SK-N-SH treated with all-trans-retinoic acid at 6 μM for 48 hours (cell line): ENCODE measurements at regions not wholly inside any gene's neighbourhood (a gene's known extent, or its start where the extent isn't known, plus 50 kb on each side); places are given as distances from the start of the nearest gene placed in this dataset.

Experiments used
- ATAC-seq: fragments of 200-7000 bp; cut with Tn5 transposase; 3 replicates; pipeline ENCODE4 v1.9.1; 2020; ENCODE audit warnings: mild to moderate bottlenecking, moderate library complexity
- ARNTL ChIP-seq: fragments of 450-650 bp; formaldehyde crosslinking; IDR thresholded peaks from 2 replicates; pipeline ENCODE4 v1.5.0; 2020; ENCODE audit warnings: low read depth, mild to moderate bottlenecking, moderate library complexity, borderline replicate concordance
- BACH2 ChIP-seq: fragments of 250-450 bp; sonication (Bioruptor Pico); IDR thresholded peaks from 2 replicates; pipeline ENCODE4 v1.9.0; 2021; ENCODE audit warnings: mild to moderate bottlenecking, borderline replicate concordance
- CREB5 ChIP-seq: fragments of 250-450 bp; sonication (Bioruptor Pico); IDR thresholded peaks from 2 replicates; pipeline ENCODE4 v1.5.1; 2020; ENCODE audit warnings: low read depth, mild to moderate bottlenecking, moderate library complexity
- ESRRG ChIP-seq: fragments of 250-450 bp; sonication (Bioruptor Pico); IDR thresholded peaks from 2 replicates; pipeline ENCODE4 v1.6.1; 2021; ENCODE audit warnings: mild to moderate bottlenecking
- GLIS3 ChIP-seq: fragments of 250-450 bp; sonication (Bioruptor Pico); IDR thresholded peaks from 2 replicates; pipeline ENCODE4 v1.5.0; 2020; ENCODE audit warnings: mild to moderate bottlenecking, moderate library complexity
- ISL1 ChIP-seq: fragments of 250-450 bp; sonication (Bioruptor Pico); IDR thresholded peaks from 2 replicates; pipeline ENCODE4 v2.1.2; 2022; ENCODE audit warnings: mild to moderate bottlenecking, moderate library complexity
- OSR1 ChIP-seq: fragments of 250-450 bp; sonication (Bioruptor Pico); IDR thresholded peaks from 2 replicates; pipeline ENCODE4 v1.8.0; 2022; ENCODE audit warnings: moderate library complexity, mild to moderate bottlenecking, inconsistent platforms
- PPARA ChIP-seq: fragments of 250-450 bp; sonication (Bioruptor Pico); IDR thresholded peaks from 2 replicates; pipeline ENCODE4 v1.5.0; 2020; ENCODE audit warnings: mild to moderate bottlenecking, borderline replicate concordance
- RARB ChIP-seq: fragments of 250-450 bp; sonication (Bioruptor Pico); IDR thresholded peaks from 2 replicates; pipeline ENCODE4 v1.8.0; 2021; ENCODE audit warnings: mild to moderate bottlenecking, moderate library complexity
- SNAI2 ChIP-seq: fragments of 250-450 bp; sonication (Bioruptor Pico); IDR thresholded peaks from 2 replicates; pipeline ENCODE4 v1.5.0; 2020; ENCODE audit warnings: mild to moderate bottlenecking, moderate library complexity
- TOX ChIP-seq: fragments of 250-450 bp; sonication (Bioruptor Pico); IDR thresholded peaks from 2 replicates; pipeline ENCODE4 v1.8.0; 2021; ENCODE audit warnings: mild to moderate bottlenecking, moderate library complexity, borderline replicate concordance
- ZC3H10 ChIP-seq: fragments of 250-450 bp; sonication (Bioruptor Pico); IDR thresholded peaks from 2 replicates; pipeline ENCODE4 v1.5.1; 2021; ENCODE audit warnings: mild to moderate bottlenecking, moderate library complexity
- ZFP3 ChIP-seq: fragments of 250-450 bp; sonication (Bioruptor Pico); IDR thresholded peaks from 2 replicates; pipeline ENCODE4 v1.5.0; 2020; ENCODE audit warnings: mild to moderate bottlenecking, moderate library complexity
- ZFP30 ChIP-seq: fragments of 450-650 bp; formaldehyde crosslinking; IDR thresholded peaks from 2 replicates; pipeline ENCODE4 v1.5.0; 2022; ENCODE audit warnings: mild to moderate bottlenecking, moderate library complexity
- ZNF565 ChIP-seq: fragments of 450-650 bp; formaldehyde crosslinking; conservative IDR thresholded peaks from 2 replicates; pipeline ENCODE4 v1.5.0; 2020; ENCODE audit warnings: low read depth, mild to moderate bottlenecking, moderate library complexity
- ZNF70 ChIP-seq: fragments of 450-650 bp; formaldehyde crosslinking; IDR thresholded peaks from 2 replicates; pipeline ENCODE4 v1.5.0; 2020; ENCODE audit warnings: mild to moderate bottlenecking, moderate library complexity
- ZNF8 ChIP-seq: fragments of 450-650 bp; formaldehyde crosslinking; IDR thresholded peaks from 2 replicates; pipeline ENCODE4 v1.5.0; 2020; ENCODE audit warnings: mild to moderate bottlenecking, moderate library complexity
- TF ChIP-seq, protein P1 (sequence below): fragments of 250-450 bp; sonication (Bioruptor Pico); IDR thresholded peaks from 2 replicates; pipeline ENCODE4 v1.5.1; 2021; ENCODE audit warnings: mild to moderate bottlenecking, moderate library complexity
- TF ChIP-seq, protein P2 (sequence below): fragments of 250-450 bp; sonication (Bioruptor Pico); IDR thresholded peaks from 2 replicates; pipeline ENCODE4 v1.8.0; 2020; ENCODE audit warnings: mild to moderate bottlenecking, moderate library complexity, borderline replicate concordance
- TF ChIP-seq, protein P3 (sequence below): fragments of 250-450 bp; sonication (Bioruptor Pico); IDR thresholded peaks from 2 replicates; pipeline ENCODE4 v1.8.0; 2021; ENCODE audit warnings: low read depth, mild to moderate bottlenecking, moderate library complexity, borderline replicate concordance
- TF ChIP-seq, protein P4 (sequence below): fragments of 250-450 bp; sonication (Bioruptor Pico); IDR thresholded peaks from 2 replicates; pipeline ENCODE4 v1.5.0; 2020; ENCODE audit warnings: mild to moderate bottlenecking, moderate library complexity

GRCh38 chr2:215839309-215839708, 174.0 kb downstream of the MREG start:
- TF ChIP-seq ARNTL (CRISPR knock-in tag) (no peak), SNAI2 (CRISPR knock-in tag) (no peak), ISL1 (CRISPR knock-in tag) (no peak), ZFP30 (CRISPR knock-in tag) (no peak), ZC3H10 (no peak)
- ATAC-seq, result no peak

DNA sequence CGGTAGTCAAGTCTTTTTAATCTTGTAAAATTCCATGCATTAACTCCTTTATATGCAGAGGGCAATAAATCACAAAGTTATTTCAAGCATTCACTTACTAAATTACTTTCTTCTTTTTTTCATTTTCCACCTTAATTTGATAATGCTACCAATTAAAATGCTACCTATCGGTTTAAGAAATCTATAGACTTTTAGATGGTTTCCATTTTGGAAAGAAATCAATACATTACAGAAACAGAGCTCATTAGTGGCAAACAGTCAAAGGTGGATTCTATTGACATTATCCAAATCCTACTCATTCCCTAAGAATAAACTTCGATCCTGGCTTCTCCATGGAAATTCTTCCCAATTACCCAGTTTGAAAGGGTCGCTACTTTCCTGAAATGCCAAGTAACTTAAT, 176.5 kb downstream of the MREG start:
- no peak for ATAC-seq
- TF ChIP-seq ARNTL (CRISPR knock-in tag), result no peak
- TF ChIP-seq, protein P1, sequence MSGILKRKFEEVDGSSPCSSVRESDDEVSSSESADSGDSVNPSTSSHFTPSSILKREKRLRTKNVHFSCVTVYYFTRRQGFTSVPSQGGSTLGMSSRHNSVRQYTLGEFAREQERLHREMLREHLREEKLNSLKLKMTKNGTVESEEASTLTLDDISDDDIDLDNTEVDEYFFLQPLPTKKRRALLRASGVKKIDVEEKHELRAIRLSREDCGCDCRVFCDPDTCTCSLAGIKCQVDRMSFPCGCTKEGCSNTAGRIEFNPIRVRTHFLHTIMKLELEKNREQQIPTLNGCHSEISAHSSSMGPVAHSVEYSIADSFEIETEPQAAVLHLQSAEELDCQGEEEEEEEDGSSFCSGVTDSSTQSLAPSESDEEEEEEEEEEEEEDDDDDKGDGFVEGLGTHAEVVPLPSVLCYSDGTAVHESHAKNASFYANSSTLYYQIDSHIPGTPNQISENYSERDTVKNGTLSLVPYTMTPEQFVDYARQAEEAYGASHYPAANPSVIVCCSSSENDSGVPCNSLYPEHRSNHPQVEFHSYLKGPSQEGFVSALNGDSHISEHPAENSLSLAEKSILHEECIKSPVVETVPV (CRISPR knock-in tag), result no peak
- no peak for TF ChIP-seq GLIS3
- TF ChIP-seq RARB (CRISPR knock-in tag), result no peak
- TF ChIP-seq CREB5 (CRISPR knock-in tag), result no peak
- TF ChIP-seq ISL1 (CRISPR knock-in tag), result no peak
- no peak for TF ChIP-seq ZNF70 (CRISPR knock-in tag)
- no peak for TF ChIP-seq ZNF565 (CRISPR knock-in tag)
- TF ChIP-seq ZNF8 (CRISPR knock-in tag), result no peak
- TF ChIP-seq BACH2 (CRISPR knock-in tag), result no peak
- TF ChIP-seq, protein P2, sequence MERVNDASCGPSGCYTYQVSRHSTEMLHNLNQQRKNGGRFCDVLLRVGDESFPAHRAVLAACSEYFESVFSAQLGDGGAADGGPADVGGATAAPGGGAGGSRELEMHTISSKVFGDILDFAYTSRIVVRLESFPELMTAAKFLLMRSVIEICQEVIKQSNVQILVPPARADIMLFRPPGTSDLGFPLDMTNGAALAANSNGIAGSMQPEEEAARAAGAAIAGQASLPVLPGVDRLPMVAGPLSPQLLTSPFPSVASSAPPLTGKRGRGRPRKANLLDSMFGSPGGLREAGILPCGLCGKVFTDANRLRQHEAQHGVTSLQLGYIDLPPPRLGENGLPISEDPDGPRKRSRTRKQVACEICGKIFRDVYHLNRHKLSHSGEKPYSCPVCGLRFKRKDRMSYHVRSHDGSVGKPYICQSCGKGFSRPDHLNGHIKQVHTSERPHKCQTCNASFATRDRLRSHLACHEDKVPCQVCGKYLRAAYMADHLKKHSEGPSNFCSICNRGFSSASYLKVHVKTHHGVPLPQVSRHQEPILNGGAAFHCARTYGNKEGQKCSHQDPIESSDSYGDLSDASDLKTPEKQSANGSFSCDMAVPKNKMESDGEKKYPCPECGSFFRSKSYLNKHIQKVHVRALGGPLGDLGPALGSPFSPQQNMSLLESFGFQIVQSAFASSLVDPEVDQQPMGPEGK (CRISPR knock-in tag), result no peak
- no peak for TF ChIP-seq PPARA (CRISPR knock-in tag)
- TF ChIP-seq ZFP30 (CRISPR knock-in tag), result no peak
- no peak for TF ChIP-seq ZC3H10
- TF ChIP-seq, protein P3, sequence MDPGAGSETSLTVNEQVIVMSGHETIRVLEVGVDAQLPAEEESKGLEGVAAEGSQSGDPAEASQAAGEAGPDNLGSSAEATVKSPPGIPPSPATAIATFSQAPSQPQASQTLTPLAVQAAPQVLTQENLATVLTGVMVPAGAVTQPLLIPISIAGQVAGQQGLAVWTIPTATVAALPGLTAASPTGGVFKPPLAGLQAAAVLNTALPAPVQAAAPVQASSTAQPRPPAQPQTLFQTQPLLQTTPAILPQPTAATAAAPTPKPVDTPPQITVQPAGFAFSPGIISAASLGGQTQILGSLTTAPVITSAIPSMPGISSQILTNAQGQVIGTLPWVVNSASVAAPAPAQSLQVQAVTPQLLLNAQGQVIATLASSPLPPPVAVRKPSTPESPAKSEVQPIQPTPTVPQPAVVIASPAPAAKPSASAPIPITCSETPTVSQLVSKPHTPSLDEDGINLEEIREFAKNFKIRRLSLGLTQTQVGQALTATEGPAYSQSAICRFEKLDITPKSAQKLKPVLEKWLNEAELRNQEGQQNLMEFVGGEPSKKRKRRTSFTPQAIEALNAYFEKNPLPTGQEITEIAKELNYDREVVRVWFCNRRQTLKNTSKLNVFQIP (CRISPR knock-in tag), result no peak
- TF ChIP-seq, protein P4, sequence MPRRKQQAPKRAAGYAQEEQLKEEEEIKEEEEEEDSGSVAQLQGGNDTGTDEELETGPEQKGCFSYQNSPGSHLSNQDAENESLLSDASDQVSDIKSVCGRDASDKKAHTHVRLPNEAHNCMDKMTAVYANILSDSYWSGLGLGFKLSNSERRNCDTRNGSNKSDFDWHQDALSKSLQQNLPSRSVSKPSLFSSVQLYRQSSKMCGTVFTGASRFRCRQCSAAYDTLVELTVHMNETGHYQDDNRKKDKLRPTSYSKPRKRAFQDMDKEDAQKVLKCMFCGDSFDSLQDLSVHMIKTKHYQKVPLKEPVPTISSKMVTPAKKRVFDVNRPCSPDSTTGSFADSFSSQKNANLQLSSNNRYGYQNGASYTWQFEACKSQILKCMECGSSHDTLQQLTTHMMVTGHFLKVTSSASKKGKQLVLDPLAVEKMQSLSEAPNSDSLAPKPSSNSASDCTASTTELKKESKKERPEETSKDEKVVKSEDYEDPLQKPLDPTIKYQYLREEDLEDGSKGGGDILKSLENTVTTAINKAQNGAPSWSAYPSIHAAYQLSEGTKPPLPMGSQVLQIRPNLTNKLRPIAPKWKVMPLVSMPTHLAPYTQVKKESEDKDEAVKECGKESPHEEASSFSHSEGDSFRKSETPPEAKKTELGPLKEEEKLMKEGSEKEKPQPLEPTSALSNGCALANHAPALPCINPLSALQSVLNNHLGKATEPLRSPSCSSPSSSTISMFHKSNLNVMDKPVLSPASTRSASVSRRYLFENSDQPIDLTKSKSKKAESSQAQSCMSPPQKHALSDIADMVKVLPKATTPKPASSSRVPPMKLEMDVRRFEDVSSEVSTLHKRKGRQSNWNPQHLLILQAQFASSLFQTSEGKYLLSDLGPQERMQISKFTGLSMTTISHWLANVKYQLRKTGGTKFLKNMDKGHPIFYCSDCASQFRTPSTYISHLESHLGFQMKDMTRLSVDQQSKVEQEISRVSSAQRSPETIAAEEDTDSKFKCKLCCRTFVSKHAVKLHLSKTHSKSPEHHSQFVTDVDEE (CRISPR knock-in tag), result no peak
- TF ChIP-seq OSR1 (CRISPR knock-in tag), result no peak
- TF ChIP-seq TOX (CRISPR knock-in tag), result no peak

- ATAC-seq, result no peak
- TF ChIP-seq ESRRG (CRISPR knock-in tag) (no peak), BACH2 (CRISPR knock-in tag) (no peak), ZFP30 (CRISPR knock-in tag) (no peak), SNAI2 (CRISPR knock-in tag) (no peak), ISL1 (CRISPR knock-in tag) (no peak), TOX (CRISPR knock-in tag) (no peak), ZFP3 (CRISPR knock-in tag) (no peak), RARB (CRISPR knock-in tag) (no peak), ZC3H10 (no peak), ZNF8 (CRISPR knock-in tag) (no peak)
- TF ChIP-seq, protein P4 (CRISPR knock-in tag), result no peak
- TF ChIP-seq, protein P2 (CRISPR knock-in tag), result no peak
- TF ChIP-seq, protein P3 (CRISPR knock-in tag), result no peak
These were observed 177.7 kb downstream of the MREG start for GRCh38 chr2:215835657-215836056.
